Hepatic stellate cell (primary cell): ENCODE measurements at regions not wholly inside any gene's neighbourhood (a gene's known extent, or its start where the extent isn't known, plus 50 kb on each side); places are given as distances from the start of the nearest gene placed in this dataset.
A peak's percentile ranks its signal among the peaks of the same experiment; 100 is the strongest.
"Not testable (repeated sequence)": the region's sequence is repeated elsewhere in the genome, so short reads cannot be mapped to it uniquely, and the experiment has no call there.

Experiments
- DNase-seq: peaks from one replicate; pipeline ENCODE4 v3.0.0; 2011; ENCODE audit warnings: low spot score

DNA sequence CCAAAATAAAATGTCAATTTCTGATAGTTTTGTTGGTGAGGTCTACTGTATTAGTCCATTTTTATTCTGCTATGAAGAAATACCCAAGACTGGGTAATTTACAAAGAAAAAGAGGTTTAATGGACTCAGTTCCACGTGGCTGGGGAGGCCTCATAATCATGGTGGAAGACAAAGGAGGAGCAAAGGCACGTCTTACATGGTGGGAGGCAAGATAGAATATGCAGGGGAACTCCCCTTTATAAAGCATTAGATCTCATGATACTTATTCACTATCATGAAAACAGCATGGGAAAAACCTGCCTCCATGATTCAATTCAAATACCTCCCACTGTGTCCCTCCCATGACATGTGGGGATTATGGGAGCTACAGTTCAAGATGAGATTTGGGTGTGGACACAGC, 204.5 kb upstream of the ZEB2 start:
- DNase-seq = not testable (repeated sequence)

DNA sequence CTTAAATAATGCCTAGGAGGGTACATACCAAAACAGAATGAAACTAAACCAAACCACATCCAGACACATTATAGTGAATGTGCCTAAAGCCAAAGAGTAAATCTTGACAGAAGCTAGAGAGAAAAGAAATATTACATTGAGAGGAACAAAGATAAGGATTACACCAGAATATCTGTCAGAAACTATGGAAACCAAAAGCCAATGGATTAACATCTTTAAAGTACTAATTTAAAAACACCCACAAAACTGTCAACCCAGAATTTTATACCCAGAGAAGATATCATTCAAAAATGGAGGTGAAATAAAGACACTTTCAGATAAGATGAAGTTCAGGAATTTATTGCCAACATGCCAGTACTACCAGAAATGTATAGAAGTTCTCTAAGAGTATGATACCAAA, 198.5 kb upstream of the ZEB2 start:
- DNase-seq = no peak

DNA sequence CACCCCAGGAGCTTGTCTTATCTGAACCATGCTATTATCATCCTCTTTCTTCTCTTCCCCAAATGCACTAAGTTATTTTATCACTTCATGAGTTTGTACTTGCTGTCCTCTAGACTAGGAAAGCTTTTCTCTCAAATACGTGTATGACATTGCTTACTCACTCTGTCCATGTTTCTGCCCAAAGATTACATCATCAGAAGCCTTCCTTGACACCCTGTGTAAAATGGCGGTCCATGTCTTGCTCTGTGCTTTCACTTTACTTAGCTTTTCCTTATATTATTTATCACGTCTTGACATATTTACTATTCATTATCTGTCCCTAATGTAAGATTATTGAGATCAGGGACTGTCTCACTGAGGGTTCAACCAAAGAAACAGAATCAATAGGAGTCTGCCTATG, 196.1 kb upstream of the ZEB2 start:
- DNase-seq = no peak

DNA sequence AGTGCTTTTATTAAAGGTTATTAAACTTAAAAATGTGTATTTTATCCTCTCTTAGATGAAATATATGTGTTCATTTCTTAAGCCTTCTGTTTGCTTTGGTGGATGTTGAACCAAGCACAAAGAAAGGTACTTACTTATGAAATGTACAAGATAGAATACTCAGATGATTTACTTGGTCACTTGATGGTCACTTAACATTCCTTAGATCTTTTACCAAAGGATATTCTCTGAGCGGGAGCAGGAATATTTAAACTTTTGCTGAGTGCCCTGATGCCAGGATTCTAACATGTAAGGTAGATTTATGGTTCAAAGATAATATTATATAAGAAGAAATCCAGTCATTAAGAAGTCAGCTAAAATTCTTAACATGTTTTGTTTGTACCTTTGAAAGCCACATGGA, 193.5 kb upstream of the ZEB2 start:
- DNase-seq = no peak

DNA sequence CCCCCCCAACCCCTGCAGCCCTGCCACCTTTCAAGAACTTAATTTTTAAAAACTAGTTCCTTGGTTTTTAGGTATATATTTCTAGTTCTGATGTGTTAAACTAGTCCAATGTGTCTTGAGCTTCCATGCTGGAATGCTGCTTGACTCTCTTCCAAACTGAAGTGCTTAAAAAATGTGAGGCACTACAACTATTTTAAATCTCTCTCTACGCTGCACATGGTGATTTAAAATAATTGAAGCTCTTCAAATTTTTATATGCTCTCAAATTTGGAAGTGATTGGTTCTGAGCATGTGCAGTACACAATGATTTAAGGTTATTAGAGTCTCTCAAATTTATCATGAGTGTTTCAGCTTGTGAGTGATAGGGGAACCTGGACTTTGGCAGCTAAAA, 192.6 kb upstream of the ZEB2 start:
- peak; percentile 0 for DNase-seq

DNA sequence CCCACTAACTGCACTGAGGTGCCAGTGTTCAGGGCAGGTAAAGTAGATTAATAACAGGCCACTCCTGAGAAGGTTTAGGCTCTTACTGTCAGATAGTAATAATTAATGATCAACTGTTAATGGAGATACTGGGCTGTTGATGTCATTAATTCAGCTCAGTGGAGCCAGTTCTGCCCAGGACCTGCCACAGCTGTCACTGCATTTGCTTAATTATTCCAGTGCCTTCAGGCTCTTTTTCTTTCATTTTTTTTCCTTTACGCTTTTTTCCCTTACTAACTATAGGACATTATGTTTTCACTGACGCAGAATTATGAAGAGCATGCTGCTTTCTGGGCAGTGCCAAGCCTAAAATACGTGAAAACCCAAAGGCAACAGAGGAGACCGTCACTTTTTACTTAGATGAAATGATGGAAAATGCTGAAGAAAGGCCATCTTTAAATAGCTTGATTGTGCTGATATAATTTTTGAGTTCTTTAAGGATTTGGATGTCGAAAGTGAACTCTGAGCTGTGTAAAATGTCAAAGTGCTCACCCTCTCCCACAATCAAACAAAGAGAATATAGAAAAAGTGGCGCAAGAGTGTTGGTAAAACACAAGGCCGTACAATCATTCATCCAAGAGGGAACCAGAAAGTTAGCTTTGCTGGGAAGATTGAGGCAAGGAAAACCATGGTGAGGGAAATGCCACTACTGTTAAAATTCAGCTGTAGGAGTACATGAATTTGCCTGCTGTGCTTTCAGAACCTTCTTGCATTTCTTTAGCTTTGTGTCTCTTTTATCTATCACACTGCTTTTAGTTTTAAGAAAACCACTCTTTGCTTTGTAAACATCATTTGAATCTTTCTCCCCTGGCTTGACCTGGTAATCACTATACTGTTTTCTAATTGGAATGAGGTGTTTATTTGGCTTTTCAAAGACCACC, 192.0 kb upstream of the ZEB2 start:
- DNase-seq = no peak

DNA sequence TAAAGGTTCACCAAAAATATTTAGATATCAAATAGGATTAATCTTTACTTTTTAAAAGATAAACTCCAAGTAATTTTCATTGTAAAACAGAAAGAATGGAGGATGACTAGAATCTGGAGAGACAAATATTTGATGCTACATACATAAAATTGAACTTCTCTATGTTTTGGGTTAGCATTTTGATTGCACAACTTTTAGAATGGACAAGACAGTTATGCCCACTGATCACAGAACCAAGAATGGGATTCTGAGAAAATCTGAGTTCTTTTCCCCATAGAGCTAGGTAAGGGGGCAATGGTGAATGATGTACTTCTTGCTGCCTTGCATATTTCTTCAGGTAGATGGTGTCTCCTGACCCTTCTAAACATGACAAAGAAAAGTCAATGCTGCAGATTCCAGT, 191.2 kb upstream of the ZEB2 start:
- no peak for DNase-seq

DNA sequence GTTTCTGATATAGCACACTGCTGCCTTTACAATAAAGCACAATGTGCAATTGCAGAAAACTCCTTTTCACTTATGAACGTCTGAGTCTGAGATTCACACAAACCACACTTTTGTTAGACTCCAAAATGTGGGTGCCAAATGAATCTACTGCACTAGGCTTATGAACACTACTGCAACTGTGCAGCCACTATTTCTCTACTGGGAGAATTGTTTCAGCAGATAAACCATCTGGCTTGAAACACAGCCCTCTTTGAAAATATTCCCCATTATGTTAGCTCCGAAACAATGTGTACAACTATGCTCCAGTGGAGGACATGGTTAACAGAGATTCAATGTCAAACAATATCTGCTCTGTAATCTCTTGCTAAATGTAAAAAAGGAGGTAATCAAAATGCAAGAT, 188.7 kb upstream of the ZEB2 start:
- no peak for DNase-seq

DNA sequence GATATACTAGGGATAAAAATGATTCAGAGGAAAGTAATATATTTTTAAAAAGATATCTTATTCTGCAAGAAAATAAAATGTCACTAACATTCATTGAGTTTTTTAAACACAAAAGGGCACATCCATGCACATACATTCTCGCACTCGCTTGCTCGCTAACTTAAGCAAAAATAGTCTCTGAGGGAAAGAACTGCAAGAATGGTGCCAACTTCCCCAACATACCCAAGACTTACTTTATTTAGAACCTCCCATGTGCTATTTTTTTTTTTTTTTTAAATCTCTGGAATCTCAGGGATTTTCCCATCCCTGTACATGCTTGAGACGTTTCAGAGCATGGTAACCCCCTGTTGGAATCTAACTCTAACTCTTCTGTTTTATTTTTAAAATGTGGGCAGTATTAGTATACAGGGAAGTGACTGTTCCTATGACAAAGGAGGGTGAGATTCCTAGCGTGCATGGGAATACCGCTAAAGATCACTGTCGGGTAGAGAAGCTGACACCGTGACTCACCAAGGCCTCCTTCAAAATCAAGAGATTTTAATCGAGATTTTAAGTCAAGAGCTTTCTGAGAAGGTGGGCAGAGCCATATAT, 187.9 kb upstream of the ZEB2 start:
- DNase-seq = no peak

DNA sequence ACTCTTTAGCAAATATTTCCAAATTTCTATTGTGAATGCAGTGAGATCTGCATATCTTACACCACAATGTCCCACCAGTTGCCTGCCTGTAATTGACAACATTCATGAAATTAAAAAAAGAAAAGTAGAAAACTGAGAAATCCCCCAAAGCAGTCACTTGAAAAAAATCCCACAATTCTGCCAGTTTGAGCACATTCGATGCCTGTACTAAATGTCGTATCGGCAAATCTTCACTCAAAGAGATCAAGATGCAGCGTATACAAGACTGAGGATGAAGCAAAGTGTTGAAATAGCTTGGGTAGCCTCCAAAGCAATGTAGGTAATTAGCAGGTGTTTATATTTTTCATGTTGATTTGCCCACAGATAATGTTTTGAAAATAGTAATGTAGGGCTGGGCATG, 186.7 kb upstream of the ZEB2 start:
- DNase-seq = no peak

DNA sequence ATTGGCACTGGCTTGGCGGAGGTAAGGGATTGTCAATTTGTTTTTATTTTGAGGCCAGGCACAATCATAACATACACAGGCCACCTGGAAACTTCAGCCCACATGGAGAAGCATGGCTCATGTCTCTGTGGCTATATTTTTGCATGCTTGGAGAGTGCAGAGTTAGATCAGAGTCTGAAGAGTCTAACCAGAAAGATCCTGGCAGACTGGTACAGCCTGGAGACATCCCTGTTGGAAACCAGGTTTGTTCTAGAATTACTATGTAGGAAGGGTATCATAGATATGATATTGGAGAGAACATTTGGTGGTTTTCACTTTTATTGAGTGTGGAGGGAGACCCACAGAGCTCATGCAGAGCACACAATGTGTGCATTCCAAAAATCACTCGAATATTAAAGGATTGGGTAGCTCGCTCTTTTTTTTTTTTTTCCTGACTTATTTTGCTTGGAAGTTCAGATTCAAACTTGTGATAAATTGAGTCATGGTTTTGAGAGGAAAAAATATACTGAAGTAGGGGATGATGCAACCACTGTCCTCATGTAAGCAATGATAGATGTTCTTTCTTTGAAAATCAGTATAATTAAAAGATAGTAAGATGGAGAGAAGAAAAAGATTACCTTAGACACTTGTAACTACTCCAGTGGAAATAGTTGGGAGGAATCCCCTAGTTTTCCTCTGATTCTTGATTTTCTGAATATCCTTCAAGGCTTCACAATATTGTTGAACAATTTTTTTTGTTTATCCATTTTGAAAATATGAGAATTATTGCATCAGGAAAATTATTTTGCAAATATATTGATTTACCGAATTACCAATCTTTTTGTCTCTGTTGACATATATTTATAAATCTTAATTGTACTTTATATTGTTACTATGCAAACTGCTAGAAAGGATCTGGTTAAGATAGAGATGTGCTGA, 185.7 kb upstream of the ZEB2 start:
- DNase-seq = no peak

DNA sequence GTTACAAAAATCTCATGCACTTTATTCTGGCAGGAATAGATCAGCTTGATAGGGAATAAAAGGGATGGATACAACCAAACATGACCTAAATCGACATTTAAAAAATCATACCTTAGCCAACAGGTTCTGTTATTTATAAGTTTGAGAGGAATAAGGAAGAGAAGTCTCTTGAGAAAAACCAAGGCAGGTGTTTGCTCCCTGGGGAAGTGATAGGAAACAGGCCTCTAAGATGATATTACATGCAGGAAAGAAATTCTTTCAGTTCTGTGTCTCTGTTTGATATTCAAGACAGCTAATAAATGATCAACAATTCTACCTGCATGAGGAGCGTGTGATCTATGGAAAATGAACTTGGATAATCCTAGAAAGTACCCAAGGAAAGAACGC, 184.8 kb upstream of the ZEB2 start:
- no peak for DNase-seq

DNA sequence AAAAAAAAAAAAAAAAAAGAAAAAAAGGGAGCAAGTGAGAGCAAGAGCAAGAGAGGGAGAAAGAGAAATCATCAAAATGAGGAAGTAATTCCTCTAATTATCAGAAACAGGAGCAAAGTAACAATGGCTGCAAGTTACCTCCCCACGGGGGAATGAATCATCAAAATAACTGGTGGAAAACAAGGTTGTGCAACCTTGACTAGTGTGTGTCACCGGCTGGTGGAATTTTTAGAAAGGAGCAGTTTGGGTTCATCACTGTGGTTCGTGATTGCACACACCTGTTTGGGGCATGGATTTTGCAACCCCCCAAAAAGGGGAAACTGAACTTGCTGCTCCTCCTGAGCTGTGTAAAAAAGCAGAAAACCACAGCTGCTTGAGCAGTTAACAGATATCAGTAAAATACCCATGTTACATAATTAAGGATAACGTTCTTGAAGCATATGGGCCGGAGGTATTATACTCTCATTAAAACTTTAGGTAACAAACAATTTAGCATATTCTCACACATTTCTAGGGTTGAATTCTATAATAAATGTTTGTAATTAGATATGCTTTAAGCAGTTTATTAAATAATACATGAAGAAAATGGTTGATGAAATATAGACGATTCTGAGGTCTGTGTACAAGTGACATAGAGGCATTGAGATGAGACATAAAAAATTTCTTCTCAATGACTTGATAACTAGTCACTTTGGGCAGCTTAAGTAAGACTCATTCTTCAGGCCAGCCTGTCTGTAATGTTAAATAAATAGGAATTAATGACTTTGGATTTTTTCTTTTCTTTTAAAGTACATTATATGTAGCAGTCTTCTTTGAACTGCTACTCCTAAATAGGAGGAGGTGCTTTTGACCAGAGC, 184.2 kb upstream of the ZEB2 start:
- DNase-seq = no peak

DNA sequence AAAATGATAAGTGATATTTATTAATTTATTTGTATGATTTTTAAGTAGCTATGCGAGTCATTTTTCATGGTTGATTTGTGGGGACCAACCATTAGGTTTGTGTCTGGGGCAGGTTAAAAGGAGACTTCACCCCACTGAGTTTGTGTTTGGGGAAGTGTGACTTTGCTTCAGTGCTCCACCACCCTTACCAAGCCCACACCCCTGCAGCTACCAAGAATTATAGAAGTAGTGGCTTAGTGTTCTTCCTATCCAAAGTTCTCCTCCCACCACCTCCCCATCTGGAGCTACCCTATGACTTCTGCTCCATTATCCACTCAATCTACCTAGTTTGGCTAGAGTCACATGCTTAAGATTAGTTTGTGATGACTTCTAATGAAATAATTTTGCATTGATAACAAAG, 182.1 kb upstream of the ZEB2 start:
- DNase-seq = no peak

DNA sequence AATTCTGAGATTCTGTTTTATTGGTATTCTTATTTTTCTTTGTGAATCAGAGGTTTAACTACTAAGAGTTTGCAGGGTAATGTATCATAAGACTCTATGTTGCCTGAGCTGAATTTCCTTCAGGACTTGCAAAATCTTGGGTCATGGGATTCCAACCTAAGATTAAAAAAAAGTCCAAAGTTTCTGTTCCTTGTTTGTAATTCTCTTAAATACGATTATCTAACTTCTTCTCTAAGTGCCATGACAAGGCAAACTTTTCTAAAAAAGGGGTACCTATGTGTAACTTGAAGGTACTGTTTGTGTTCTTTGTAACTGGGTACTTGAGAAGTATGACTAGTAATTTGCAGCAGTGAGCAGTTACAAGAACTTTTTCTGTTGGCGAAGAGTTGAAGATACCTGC, 181.3 kb upstream of the ZEB2 start:
- DNase-seq = no peak

DNA sequence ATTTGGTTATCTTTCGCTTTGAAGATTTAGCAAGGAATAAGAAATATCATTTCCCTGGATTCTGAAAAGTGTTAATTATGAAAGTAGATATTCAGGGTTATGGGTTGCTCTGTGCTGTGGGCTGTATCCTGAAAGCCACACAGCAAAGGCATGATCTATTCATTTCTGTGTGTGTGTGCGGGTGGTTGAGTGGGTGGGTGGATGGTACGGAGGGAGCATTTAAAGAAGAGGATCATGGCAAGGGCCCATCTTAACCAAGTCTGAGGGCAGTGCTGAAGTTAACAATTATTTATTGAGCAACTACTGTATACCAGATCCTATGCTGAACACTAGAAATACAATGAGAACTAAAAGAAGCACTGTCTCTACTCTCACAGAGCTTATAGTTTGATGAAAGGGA, 178.2 kb upstream of the ZEB2 start:
- DNase-seq = no peak

DNA sequence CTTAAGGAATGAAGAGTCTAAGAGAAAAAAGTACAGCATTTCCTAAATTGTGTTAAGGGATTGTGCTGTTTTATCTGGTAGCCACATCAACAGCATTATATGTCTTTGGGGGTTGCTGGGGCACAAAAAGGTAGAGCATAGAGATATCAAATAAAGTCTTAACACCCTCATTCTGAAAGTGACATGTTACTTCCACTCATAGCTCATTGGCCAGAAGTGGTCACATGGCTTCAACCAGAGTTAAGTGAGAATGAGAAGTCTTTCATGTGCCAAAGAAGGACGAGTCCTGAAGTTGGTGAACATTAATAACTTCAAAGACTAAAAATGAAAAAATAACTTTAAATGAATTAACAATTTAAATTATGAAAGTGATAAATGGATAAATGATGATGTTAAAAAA, 175.7 kb upstream of the ZEB2 start:
- no peak for DNase-seq

DNA sequence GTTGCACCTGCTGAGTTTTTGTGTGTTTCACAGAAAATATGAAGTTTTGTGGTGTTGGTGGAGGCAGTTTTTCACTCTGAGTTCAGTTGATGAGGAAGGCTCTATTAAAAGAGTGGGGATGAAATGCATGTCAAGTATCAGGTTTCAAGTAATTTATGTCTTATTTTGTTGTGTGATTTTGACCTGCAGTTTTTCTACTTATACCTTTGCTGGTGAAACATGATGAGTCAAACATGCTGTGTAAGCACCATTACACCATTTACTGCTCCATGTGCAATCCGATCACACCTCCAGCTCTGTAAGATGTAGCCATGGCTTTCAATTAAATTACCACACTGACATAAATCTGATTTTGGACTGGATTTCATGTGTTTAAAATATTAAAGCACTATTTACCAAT, 174.5 kb upstream of the ZEB2 start:
- no peak for DNase-seq

DNA sequence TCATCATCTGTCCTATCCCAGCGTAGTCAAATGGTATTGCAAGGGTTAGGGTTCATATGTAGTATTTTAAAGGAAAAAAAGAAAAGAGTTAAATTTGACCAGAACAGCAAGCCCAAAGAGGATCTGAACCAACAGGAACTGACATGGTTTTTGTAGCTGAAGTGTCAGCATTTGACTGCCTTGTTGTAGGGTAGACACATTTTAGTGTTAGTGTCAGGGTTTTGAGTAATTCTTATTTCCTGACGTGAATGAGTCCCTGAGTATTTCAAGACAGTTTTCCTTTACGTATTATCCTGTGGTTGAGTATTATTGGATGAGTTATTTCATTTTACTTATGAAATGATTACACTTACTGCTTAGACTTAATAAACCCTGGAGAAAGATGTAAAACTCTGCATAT, 173.3 kb upstream of the ZEB2 start:
- DNase-seq = no peak

DNA sequence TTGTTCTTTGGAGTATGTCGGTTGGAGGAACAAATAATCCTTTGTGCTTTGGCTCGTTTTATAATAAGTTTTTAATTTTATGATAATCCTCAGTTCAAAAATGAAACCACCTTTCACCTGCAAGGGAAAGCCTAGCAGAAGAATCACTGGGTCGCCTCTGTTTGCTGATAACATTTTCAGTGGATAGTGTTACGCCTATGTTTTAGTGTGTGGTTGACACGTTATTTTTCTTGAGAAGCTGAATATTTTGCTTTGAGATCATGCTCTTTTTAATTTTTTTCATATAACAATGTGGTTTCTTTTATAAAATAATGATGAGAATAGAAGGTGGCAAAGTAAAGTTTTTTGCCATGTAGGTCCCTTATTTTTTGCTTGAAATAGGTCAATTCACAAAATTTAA, 172.7 kb upstream of the ZEB2 start:
- no peak for DNase-seq

DNA sequence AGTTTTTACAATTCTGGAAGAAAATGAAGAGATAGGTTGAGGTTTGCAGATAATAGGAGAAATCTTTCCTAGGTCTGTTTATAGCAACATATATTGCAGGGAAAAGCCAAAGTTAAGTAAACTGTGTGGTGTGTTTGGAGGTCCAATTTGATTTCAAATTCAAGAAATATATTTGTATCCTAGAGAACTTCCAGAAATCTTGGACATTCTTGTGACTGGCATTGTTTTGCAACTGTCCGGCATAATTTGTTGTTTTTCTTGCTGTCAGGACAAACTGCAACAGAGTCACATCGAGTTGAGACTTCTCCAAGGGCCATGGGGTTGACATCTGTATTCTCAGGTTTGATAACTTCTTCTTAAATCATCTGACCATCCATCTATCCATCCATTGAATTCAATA, 170.9 kb upstream of the ZEB2 start:
- DNase-seq = no peak
